H1 (cell line): ENCODE measurements at regions not wholly inside any gene's neighbourhood (a gene's known extent, or its start where the extent isn't known, plus 50 kb on each side); places are given as distances from the start of the nearest gene placed in this dataset.

ENCODE experiments used
- CBX5 ChIP-seq: fragments of 300-800, 300-1000 bp; sonication (generic); IDR thresholded peaks from 2 replicates; pipeline ENCODE4 v1.7.1; 2016; ENCODE audit warnings: antibody characterized with exemption, low read length, low read depth
- CHD2 ChIP-seq: IDR thresholded peaks from 2 replicates; pipeline ENCODE4 v1.6.1; 2012; ENCODE audit warnings: low read length, improper control_type of control experiment
- CREB1 ChIP-seq: IDR thresholded peaks from 2 replicates; pipeline ENCODE4 v1.6.1; 2012; ENCODE audit warnings: inconsistent platforms
- JUND ChIP-seq: IDR thresholded peaks from 2 replicates; pipeline ENCODE4 v1.6.1; 2011; ENCODE audit warnings: mild to moderate bottlenecking, improper control_type of control experiment, low read length
- KDM1A ChIP-seq: fragments of 200-600, 300-600 bp; sonication (generic); IDR thresholded peaks from 2 replicates; pipeline ENCODE4 v1.7.1; 2016; ENCODE audit warnings: mild to moderate bottlenecking, low read length, borderline replicate concordance
- KDM5A ChIP-seq: fragments of 200-600 bp; IDR thresholded peaks from 2 replicates; pipeline ENCODE4 v1.7.1; 2012; ENCODE audit warnings: mild to moderate bottlenecking, low read length, inconsistent platforms, mixed read lengths
- RNF2 ChIP-seq: fragments of 200-900, 300-1000 bp; sonication (generic); IDR thresholded peaks from 2 replicates; pipeline ENCODE4 v1.7.1; 2016; ENCODE audit warnings: borderline replicate concordance, low read depth, mild to moderate bottlenecking, antibody characterized with exemption, low read length; ENCODE audit not compliant: poor library complexity, severe bottlenecking; ENCODE audit errors: missing control alignments
- SIN3A ChIP-seq, 2 experiments: IDR thresholded peaks in 1 of 2; conservative IDR thresholded peaks in 1 of 2; 2 replicates each; pipeline ENCODE4 v1.6.1; 2011 to 2012; ENCODE audit warnings: low read length in 2 of 2, improper control_type of control experiment in 1 of 2, low read depth in 1 of 2, mild to moderate bottlenecking in 1 of 2
- TAF1 ChIP-seq: IDR thresholded peaks from 2 replicates; pipeline ENCODE4 v1.6.1; 2011; ENCODE audit warnings: mild to moderate bottlenecking, low read depth, low read length
- TF ChIP-seq, protein P1 (sequence below), 3 experiments: IDR thresholded peaks; 1 replicate in 2 of 3; 2 replicates in 1 of 3; pipeline versions ENCODE4 v1.5.1 to v1.6.1; 2011; ENCODE audit warnings: low read length in 3 of 3, mild to moderate bottlenecking in 3 of 3, inconsistent platforms in 2 of 3, low read depth in 1 of 3, moderate library complexity in 1 of 3; ENCODE audit not compliant: insufficient read depth in 1 of 3; ENCODE audit errors: control extremely low read depth in 1 of 3
- TF ChIP-seq, protein P2 (sequence below): IDR thresholded peaks from 2 replicates; pipeline ENCODE4 v1.6.1; 2011; ENCODE audit warnings: low read length, improper control_type of control experiment

DNA sequence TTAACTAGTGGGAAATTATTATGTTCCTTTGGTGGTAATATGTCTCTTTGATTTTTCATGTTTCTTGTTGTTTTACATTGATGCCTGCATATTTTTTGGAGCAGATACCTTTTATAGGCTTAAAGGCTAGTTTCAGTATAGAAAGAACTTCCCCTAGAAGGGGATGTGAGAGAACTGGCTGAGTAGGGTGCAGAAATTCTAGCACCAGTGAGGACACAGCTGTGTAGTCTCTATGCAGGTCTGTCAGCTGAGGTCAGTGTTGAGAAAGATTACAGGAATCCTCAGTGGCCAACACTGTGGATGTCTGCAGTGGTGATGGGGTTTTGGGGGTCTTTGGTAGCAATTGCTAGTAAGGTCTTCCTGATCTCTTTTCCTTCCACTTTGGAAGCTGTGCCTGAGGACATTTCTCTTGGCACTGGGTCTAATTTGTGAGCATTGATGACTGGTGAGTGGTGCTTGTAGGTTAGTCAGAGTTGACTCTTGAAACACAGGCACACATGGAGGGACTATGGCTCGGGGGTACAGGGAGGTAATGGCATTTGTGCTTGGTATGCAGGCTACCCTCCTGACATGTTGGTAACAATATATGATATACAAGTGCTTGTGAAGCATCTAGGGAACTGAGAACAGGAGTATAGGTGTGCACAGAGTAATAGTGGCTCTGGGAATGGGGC lies 221.4 kb downstream of the SPATA31D1 start:
- TF ChIP-seq, protein P1, sequence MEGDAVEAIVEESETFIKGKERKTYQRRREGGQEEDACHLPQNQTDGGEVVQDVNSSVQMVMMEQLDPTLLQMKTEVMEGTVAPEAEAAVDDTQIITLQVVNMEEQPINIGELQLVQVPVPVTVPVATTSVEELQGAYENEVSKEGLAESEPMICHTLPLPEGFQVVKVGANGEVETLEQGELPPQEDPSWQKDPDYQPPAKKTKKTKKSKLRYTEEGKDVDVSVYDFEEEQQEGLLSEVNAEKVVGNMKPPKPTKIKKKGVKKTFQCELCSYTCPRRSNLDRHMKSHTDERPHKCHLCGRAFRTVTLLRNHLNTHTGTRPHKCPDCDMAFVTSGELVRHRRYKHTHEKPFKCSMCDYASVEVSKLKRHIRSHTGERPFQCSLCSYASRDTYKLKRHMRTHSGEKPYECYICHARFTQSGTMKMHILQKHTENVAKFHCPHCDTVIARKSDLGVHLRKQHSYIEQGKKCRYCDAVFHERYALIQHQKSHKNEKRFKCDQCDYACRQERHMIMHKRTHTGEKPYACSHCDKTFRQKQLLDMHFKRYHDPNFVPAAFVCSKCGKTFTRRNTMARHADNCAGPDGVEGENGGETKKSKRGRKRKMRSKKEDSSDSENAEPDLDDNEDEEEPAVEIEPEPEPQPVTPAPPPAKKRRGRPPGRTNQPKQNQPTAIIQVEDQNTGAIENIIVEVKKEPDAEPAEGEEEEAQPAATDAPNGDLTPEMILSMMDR (IDR thresholded peaks at IDR 0.05; ENCODE audit: control extremely low read depth in 1 of 3, insufficient read depth in 1 of 3, low read depth in 1 of 3, low read length in 3 of 3) = no peak
- no peak for TF ChIP-seq CBX5
- no peak for TF ChIP-seq KDM5A
- TF ChIP-seq CREB1 = no peak
- no peak for TF ChIP-seq RNF2
- no peak for TF ChIP-seq TAF1
- TF ChIP-seq JUND = no peak
- TF ChIP-seq, protein P2, sequence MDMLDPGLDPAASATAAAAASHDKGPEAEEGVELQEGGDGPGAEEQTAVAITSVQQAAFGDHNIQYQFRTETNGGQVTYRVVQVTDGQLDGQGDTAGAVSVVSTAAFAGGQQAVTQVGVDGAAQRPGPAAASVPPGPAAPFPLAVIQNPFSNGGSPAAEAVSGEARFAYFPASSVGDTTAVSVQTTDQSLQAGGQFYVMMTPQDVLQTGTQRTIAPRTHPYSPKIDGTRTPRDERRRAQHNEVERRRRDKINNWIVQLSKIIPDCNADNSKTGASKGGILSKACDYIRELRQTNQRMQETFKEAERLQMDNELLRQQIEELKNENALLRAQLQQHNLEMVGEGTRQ = no peak
- TF ChIP-seq SIN3A (conservative IDR thresholded peaks at IDR 0.05 in 1 of 2, IDR thresholded peaks at IDR 0.05 in 1 of 2; ENCODE audit: low read depth in 1 of 2, low read length in 2 of 2) = no peak
- TF ChIP-seq CHD2 = no peak
- no peak for TF ChIP-seq KDM1A
